Neural progenitor cell (in vitro differentiated cells): ENCODE measurements at regions not wholly inside any gene's neighbourhood (a gene's known extent, or its start where the extent isn't known, plus 50 kb on each side); places are given as distances from the start of the nearest gene placed in this dataset.

Source experiments
- DNase-seq: peaks from one replicate; pipeline ENCODE4 v3.0.0-alpha.2; 2016; ENCODE audit warnings: low spot score
- H2AFZ ChIP-seq: fragments of 200-600 bp; sonication (generic); replicated peaks from 2 replicates; pipeline ENCODE4 v1.6.1; 2016; ENCODE audit warnings: antibody characterized with exemption
- H3F3A ChIP-seq: fragments of 200-600 bp; sonication (generic); 2 replicates; pipeline ENCODE4 v1.6.1; 2016; ENCODE audit warnings: antibody characterized with exemption, low read depth
- H3K27ac ChIP-seq: fragments of 200-600 bp; sonication (generic); 2 replicates; pipeline ENCODE4 v1.5.1; 2016; ENCODE audit warnings: mild to moderate bottlenecking
- H3K27me3 ChIP-seq: fragments of 200-600 bp; sonication (generic); 2 replicates; pipeline ENCODE4 v1.6.1; 2016; ENCODE audit warnings: mild to moderate bottlenecking, moderate library complexity
- H3K36me3 ChIP-seq: fragments of 200-600 bp; sonication (generic); 2 replicates; pipeline ENCODE4 v1.5.1; 2016
- H3K4me1 ChIP-seq: fragments of 200-600 bp; sonication (generic); 2 replicates; pipeline ENCODE4 v1.6.1; 2016; ENCODE audit warnings: mixed run types
- H3K4me2 ChIP-seq: fragments of 200-600 bp; sonication (generic); 2 replicates; pipeline ENCODE4 v1.6.1; 2016
- H3K4me3 ChIP-seq: fragments of 200-600 bp; sonication (generic); 2 replicates; pipeline ENCODE4 v1.5.1; 2016
- H3K79me2 ChIP-seq: fragments of 200-600 bp; sonication (generic); 2 replicates; pipeline ENCODE4 v1.6.1; 2016; ENCODE audit warnings: low read depth
- H3K9ac ChIP-seq: fragments of 200-600 bp; sonication (generic); 2 replicates; pipeline ENCODE4 v1.6.1; 2016
- H3K9me3 ChIP-seq: fragments of 200-600 bp; sonication (generic); 2 replicates; pipeline ENCODE4 v1.5.1; 2016; ENCODE audit warnings: low read depth
- H4K20me1 ChIP-seq: fragments of 200-600 bp; sonication (generic); 2 replicates; pipeline ENCODE4 v1.6.1; 2016; ENCODE audit warnings: low read depth
- H3K27ac Mint-ChIP-seq: 3 replicates; pipeline ENCODE4 v1.8.0; 2021; ENCODE audit warnings: mixed read lengths
- H3K27me3 Mint-ChIP-seq: 2 replicates; pipeline ENCODE4 v1.8.0; 2022; ENCODE audit warnings: low read depth, mild to moderate bottlenecking, inconsistent platforms, moderate library complexity, mixed read lengths; ENCODE audit not compliant: insufficient read depth
- H3K36me3 Mint-ChIP-seq: 3 replicates; pipeline ENCODE4 v1.8.0; 2021; ENCODE audit warnings: mixed read lengths
- H3K4me1 Mint-ChIP-seq: 3 replicates; pipeline ENCODE4 v1.8.0; 2021; ENCODE audit warnings: mixed read lengths
- H3K4me3 Mint-ChIP-seq: 3 replicates; pipeline ENCODE4 v1.8.0; 2021; ENCODE audit warnings: mild to moderate bottlenecking, moderate library complexity, mixed read lengths
- H3K9me3 Mint-ChIP-seq: 3 replicates; pipeline ENCODE4 v1.8.0; 2020; ENCODE audit warnings: mixed read lengths
- CTCF ChIP-seq: fragments of 200-600 bp; sonication (generic); IDR thresholded peaks from 2 replicates; pipeline ENCODE4 v1.5.1; 2017; ENCODE audit warnings: antibody characterized with exemption, mild to moderate bottlenecking
- EZH2 ChIP-seq: fragments of 200-600 bp; sonication (generic); IDR thresholded peaks from 2 replicates; pipeline ENCODE4 v1.6.1; 2017; ENCODE audit warnings: antibody characterized with exemption, mild to moderate bottlenecking, moderate library complexity
- EZH2phosphoT487 ChIP-seq: fragments of 200-600 bp; sonication (generic); IDR thresholded peaks from 2 replicates; pipeline ENCODE4 v1.6.1; 2017; ENCODE audit warnings: antibody characterized with exemption

GRCh38 chr1:229952670-229953520, 114.1 kb upstream of the GALNT2 start:
- H3K9me3 ChIP-seq: no peaks in the 10 kb centered on the region
- no peak overlapping the region for H3K4me3 ChIP-seq
- no peaks in the 10 kb centered on the region for H3K79me2 ChIP-seq
- no peak overlapping the region for H3K4me2 ChIP-seq
- Mint-ChIP-seq H3K36me3 (no peaks in the 10 kb centered on the region), H3K9me3 (peaks cover 5% of the 10 kb centered on the region), H3K4me1 (no peaks in the 10 kb centered on the region), H3K27ac (no peak overlapping the region), H3K27me3 (no peaks in the 10 kb centered on the region), H3K4me3 (no peak overlapping the region)
- no peak for DNase-seq
- TF ChIP-seq EZH2 (no peak), CTCF (no peak), EZH2phosphoT487 (no peak)
- H3K4me1 ChIP-seq: peaks cover 6% of the 10 kb centered on the region
- no peak overlapping the region for H2AFZ ChIP-seq
- no peaks in the 10 kb centered on the region for H4K20me1 ChIP-seq
- no peaks in the 10 kb centered on the region for H3F3A ChIP-seq
- H3K27me3 ChIP-seq: no peaks in the 10 kb centered on the region
- H3K9ac ChIP-seq: no peak overlapping the region
- H3K27ac ChIP-seq: no peak overlapping the region
- no peaks in the 10 kb centered on the region for H3K36me3 ChIP-seq

GRCh38 chr1:229953736-229954326, 113.2 kb upstream of the GALNT2 start:
- H3K27me3 Mint-ChIP-seq: peaks cover 2% of the 10 kb centered on the region
- H3K27ac Mint-ChIP-seq: no peak overlapping the region

GRCh38 chr1:229964281-229964680, 102.8 kb upstream of the GALNT2 start:
- H3K79me2 ChIP-seq: no peaks in the 10 kb centered on the region
- no peak for TF ChIP-seq CTCF
- TF ChIP-seq EZH2phosphoT487: no peak
- no peak for TF ChIP-seq EZH2
- H3K4me3 ChIP-seq: no peak overlapping the region
- no peaks in the 10 kb centered on the region for H3K4me1 ChIP-seq
- H3K36me3 ChIP-seq: peaks cover 4% of the 10 kb centered on the region
- H3K9ac ChIP-seq: no peak overlapping the region
- no peaks in the 10 kb centered on the region for H3K9me3 ChIP-seq
- Mint-ChIP-seq H3K27me3 (no peaks in the 10 kb centered on the region), H3K9me3 (no peaks in the 10 kb centered on the region), H3K4me1 (no peaks in the 10 kb centered on the region), H3K27ac (no peak overlapping the region), H3K36me3 (no peaks in the 10 kb centered on the region), H3K4me3 (no peak overlapping the region)
- H2AFZ ChIP-seq: no peak overlapping the region
- no peaks in the 10 kb centered on the region for H3F3A ChIP-seq
- H3K4me2 ChIP-seq: no peak overlapping the region
- H3K27me3 ChIP-seq: no peaks in the 10 kb centered on the region
- no peak for DNase-seq
- H4K20me1 ChIP-seq: no peaks in the 10 kb centered on the region
- no peak overlapping the region for H3K27ac ChIP-seq

More at GRCh38 chr1:229953736-229954326, 113.2 kb upstream of the GALNT2 start:
- no peak overlapping the region for H3K4me3 Mint-ChIP-seq
- H3K4me1 Mint-ChIP-seq: no peaks in the 10 kb centered on the region
- peaks cover 5% of the 10 kb centered on the region for H3K9me3 Mint-ChIP-seq
- Histone ChIP-seq H3K4me3 (no peak overlapping the region), H3K36me3 (no peaks in the 10 kb centered on the region), H3K9me3 (no peaks in the 10 kb centered on the region), H2AFZ (no peak overlapping the region), H4K20me1 (no peaks in the 10 kb centered on the region), H3K79me2 (no peaks in the 10 kb centered on the region), H3F3A (no peaks in the 10 kb centered on the region), H3K27ac (no peak overlapping the region), H3K9ac (no peak overlapping the region), H3K27me3 (no peaks in the 10 kb centered on the region), H3K4me1 (peaks cover 6% of the 10 kb centered on the region), H3K4me2 (no peak overlapping the region)
- TF ChIP-seq CTCF (no peak), EZH2phosphoT487 (no peak), EZH2 (no peak)
- no peak for DNase-seq
- H3K36me3 Mint-ChIP-seq: no peaks in the 10 kb centered on the region
